ENCODE measurements at regions not wholly inside any gene's neighbourhood (a gene's known extent, or its start where the extent isn't known, plus 50 kb on each side); places are given as distances from the start of the nearest gene placed in this dataset.

DNA sequence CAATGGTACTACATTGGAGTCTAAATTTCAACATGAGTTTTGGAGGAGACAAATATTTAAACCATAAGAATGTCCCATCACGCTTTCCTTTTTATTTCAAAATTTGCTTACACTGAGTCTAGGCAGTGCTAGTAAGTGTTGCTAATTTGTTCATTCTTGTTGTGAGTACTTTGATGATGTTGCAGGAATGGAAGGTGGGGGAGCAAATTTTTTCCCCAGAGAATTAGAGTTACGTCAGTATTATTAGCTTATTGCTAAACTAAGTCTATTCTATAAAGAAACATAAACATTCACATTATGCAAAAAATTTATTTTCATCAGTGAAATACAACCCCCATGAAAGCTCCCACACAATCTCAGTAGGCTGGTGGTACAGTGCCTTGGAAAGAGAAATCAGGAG, 88.0 kb downstream of the BLID start:
- H3K27me3 ChIP-seq (ENCODE audit: control insufficient read depth in 1 of 2, insufficient read depth in 2 of 2, low read length in 2 of 2) = no peaks in the 10 kb centered on the region
- 8% methylated on average over 2 of the region's 2 CpGs for WGBS (ENCODE audit: low lambda C conversion rate)
- CTCF ChIA-PET (ENCODE audit: low intra/inter-chr PET ratio, low total read pairs) = no interaction called here
- ATAC-seq (no peak), FAIRE-seq (no peak), DNase-seq (ENCODE audit: low spot score) (no peak)
- TF ChIP-seq YEATS4 (CRISPR knock-in tag; IDR thresholded peaks at IDR 0.05; ENCODE audit: borderline replicate concordance) (no peak), ZNF547 (CRISPR knock-in tag; IDR thresholded peaks at IDR 0.05) (no peak), HNF4A (CRISPR knock-in tag; IDR thresholded peaks at IDR 0.05) (no peak), MXD4 (CRISPR knock-in tag; IDR thresholded peaks at IDR 0.05) (no peak)
- H3K4me2 ChIP-seq (ENCODE audit: low read depth, low read length) = no peak overlapping the region
- no peak overlapping the region for H2AFZ ChIP-seq (ENCODE audit: low read length)
- no peaks in the 10 kb centered on the region for H3K4me1 ChIP-seq (ENCODE audit: insufficient read depth, low read length)
- intact Hi-C loops (cut with micrococcal nuclease; ENCODE audit: unreplicated experiment) = no loop called here
- no peaks in the 10 kb centered on the region for H3K36me3 ChIP-seq (replicated peaks in 1 of 2; ENCODE audit: control insufficient read depth in 1 of 2, insufficient read depth in 2 of 2, low read length in 2 of 2)
- H3K79me2 ChIP-seq (ENCODE audit: insufficient read depth, low read length) = no peaks in the 10 kb centered on the region
- no peaks in the 10 kb centered on the region for H3K9me3 ChIP-seq (ENCODE audit: low read length)
- in situ Hi-C loops (cut with HindIII; ENCODE audit: extremely low pct_ligation_motif_present, low pct_unique_long_range_greater_than_20kb) = loop anchor here (10.0 kb wide), 1 partner anchor 373 kb away; no protein-coding TSS in a partner anchor
- H3K27ac ChIP-seq (ENCODE audit: extremely low read length, insufficient read depth, low read length) = no peak overlapping the region
- no peak overlapping the region for H3K9ac ChIP-seq (ENCODE audit: insufficient read depth, low read depth, low read length)
- no peaks in the 10 kb centered on the region for H4K20me1 ChIP-seq (ENCODE audit: insufficient read depth, low read length)
- POLR2A ChIA-PET = no interaction called here
- BruUV-seq (replicated peaks) = no TSS peak
- no peak overlapping the region for H3K4me3 ChIP-seq (replicated peaks in 1 of 3; ENCODE audit: insufficient read depth in 1 of 3, low read depth in 2 of 3, low read length in 3 of 3)

DNA sequence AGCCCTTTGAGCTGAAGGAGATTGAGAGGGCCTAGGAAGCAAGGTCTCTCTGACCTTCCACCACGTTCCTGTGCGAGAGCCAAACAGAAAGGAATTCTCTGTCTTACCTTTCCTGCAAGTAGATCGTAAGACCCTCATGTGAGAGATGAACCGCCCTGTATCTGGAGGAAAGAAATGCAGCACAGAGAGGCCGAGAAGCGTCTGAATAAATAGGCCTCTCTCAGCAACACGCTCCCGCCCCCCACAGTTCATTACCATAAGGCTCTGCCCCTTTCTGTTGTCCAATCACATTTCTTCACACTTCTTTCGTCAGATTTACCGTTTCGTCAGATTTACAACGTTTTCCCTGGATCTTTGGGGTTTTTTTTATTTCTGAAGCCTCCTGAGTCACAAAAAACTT, 90.3 kb downstream of the BLID start:
- in situ Hi-C loops (cut with HindIII; ENCODE audit: extremely low pct_ligation_motif_present, low pct_unique_long_range_greater_than_20kb) (loop anchor here (10.0 kb wide), 1 partner anchor 371 kb away; no protein-coding TSS in a partner anchor), intact Hi-C loops (cut with micrococcal nuclease; ENCODE audit: unreplicated experiment) (no loop called here)
- no peak for FAIRE-seq
- DNase-seq (ENCODE audit: low spot score) = no peak
- no peak overlapping the region for H3K27ac ChIP-seq (ENCODE audit: extremely low read length, insufficient read depth, low read length)
- H3K9me3 ChIP-seq (ENCODE audit: low read length) = no peaks in the 10 kb centered on the region
- TF ChIP-seq ZNF616 (CRISPR knock-in tag; IDR thresholded peaks at IDR 0.05; ENCODE audit: low read depth) = no peak
- no peak for TF ChIP-seq STAG1 (CRISPR knock-in tag; IDR thresholded peaks at IDR 0.05)
- no peak for TF ChIP-seq IKZF4 (CRISPR knock-in tag; IDR thresholded peaks at IDR 0.05; ENCODE audit: borderline replicate concordance, low read depth, not compliant biosample characterization)
- TF ChIP-seq ZNF329 (CRISPR knock-in tag; IDR thresholded peaks at IDR 0.05; ENCODE audit: low read depth) = no peak
- TF ChIP-seq SPEN (CRISPR knock-in tag; IDR thresholded peaks at IDR 0.05; ENCODE audit: low read depth) = no peak
- TF ChIP-seq ZFY (CRISPR knock-in tag; IDR thresholded peaks at IDR 0.05) = no peak
- no peak for TF ChIP-seq GLI4 (CRISPR knock-in tag; IDR thresholded peaks at IDR 0.05; ENCODE audit: borderline replicate concordance)
- TF ChIP-seq, protein P1, sequence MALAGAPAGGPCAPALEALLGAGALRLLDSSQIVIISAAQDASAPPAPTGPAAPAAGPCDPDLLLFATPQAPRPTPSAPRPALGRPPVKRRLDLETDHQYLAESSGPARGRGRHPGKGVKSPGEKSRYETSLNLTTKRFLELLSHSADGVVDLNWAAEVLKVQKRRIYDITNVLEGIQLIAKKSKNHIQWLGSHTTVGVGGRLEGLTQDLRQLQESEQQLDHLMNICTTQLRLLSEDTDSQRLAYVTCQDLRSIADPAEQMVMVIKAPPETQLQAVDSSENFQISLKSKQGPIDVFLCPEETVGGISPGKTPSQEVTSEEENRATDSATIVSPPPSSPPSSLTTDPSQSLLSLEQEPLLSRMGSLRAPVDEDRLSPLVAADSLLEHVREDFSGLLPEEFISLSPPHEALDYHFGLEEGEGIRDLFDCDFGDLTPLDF (CRISPR knock-in tag; IDR thresholded peaks at IDR 0.05) = no peak
- no peak for TF ChIP-seq HOXD1 (CRISPR knock-in tag; IDR thresholded peaks at IDR 0.05)
- no peak for TF ChIP-seq KLF12 (CRISPR knock-in tag; IDR thresholded peaks at IDR 0.05; ENCODE audit: borderline replicate concordance)
- no peak for TF ChIP-seq ESRRA (CRISPR knock-in tag; IDR thresholded peaks at IDR 0.05; ENCODE audit: low read depth)
- TF ChIP-seq SIX1 (CRISPR knock-in tag; IDR thresholded peaks at IDR 0.05; ENCODE audit: borderline replicate concordance) = no peak
- TF ChIP-seq NR3C1 (CRISPR knock-in tag; IDR thresholded peaks at IDR 0.05) = no peak
- TF ChIP-seq, protein P2, sequence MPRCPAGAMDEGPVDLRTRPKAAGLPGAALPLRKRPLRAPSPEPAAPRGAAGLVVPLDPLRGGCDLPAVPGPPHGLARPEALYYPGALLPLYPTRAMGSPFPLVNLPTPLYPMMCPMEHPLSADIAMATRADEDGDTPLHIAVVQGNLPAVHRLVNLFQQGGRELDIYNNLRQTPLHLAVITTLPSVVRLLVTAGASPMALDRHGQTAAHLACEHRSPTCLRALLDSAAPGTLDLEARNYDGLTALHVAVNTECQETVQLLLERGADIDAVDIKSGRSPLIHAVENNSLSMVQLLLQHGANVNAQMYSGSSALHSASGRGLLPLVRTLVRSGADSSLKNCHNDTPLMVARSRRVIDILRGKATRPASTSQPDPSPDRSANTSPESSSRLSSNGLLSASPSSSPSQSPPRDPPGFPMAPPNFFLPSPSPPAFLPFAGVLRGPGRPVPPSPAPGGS (CRISPR knock-in tag; IDR thresholded peaks at IDR 0.05) = no peak
- WGBS (ENCODE audit: low lambda C conversion rate) = 57% methylated on average over 12 of the region's 12 CpGs
- no peak for ATAC-seq
- H3K36me3 ChIP-seq (replicated peaks in 1 of 2; ENCODE audit: control insufficient read depth in 1 of 2, insufficient read depth in 2 of 2, low read length in 2 of 2) = no peaks in the 10 kb centered on the region
- POLR2A ChIA-PET = no interaction called here
- no peak overlapping the region for H3K4me2 ChIP-seq (ENCODE audit: low read depth, low read length)
- no TSS peak for BruUV-seq (replicated peaks)
- H2AFZ ChIP-seq (ENCODE audit: low read length) = no peak overlapping the region
- H3K4me1 ChIP-seq (ENCODE audit: insufficient read depth, low read length) = no peaks in the 10 kb centered on the region
- no peaks in the 10 kb centered on the region for H3K27me3 ChIP-seq (ENCODE audit: control insufficient read depth in 1 of 2, insufficient read depth in 2 of 2, low read length in 2 of 2)
- no peak overlapping the region for H3K4me3 ChIP-seq (replicated peaks in 1 of 3; ENCODE audit: insufficient read depth in 1 of 3, low read depth in 2 of 3, low read length in 3 of 3)
- no peaks in the 10 kb centered on the region for H3K79me2 ChIP-seq (ENCODE audit: insufficient read depth, low read length)
- H4K20me1 ChIP-seq (ENCODE audit: insufficient read depth, low read length) = no peaks in the 10 kb centered on the region
- no peak overlapping the region for H3K9ac ChIP-seq (ENCODE audit: insufficient read depth, low read depth, low read length)
- CTCF ChIA-PET (ENCODE audit: low intra/inter-chr PET ratio, low total read pairs) = no interaction called here

Data from HepG2 (cell line).